ENCODE measurements at regions not wholly inside any gene's neighbourhood (a gene's known extent, or its start where the extent isn't known, plus 50 kb on each side); places are given as distances from the start of the nearest gene placed in this dataset.

- Histone ChIP-seq H3K27ac (ENCODE audit: low read depth, low read length) (no peak overlapping the region), H3K4me1 (ENCODE audit: control insufficient read depth, low read length) (no peaks in the 10 kb centered on the region), H3K36me3 (ENCODE audit: control insufficient read depth, low read length) (no peaks in the 10 kb centered on the region), H3F3A (ENCODE audit: control insufficient read depth, insufficient read depth) (no peaks in the 10 kb centered on the region), H3K27me3 (ENCODE audit: control insufficient read depth, low read length) (no peaks in the 10 kb centered on the region), H3K79me2 (ENCODE audit: control insufficient read depth, low read length) (no peaks in the 10 kb centered on the region), H4K20me1 (ENCODE audit: control insufficient read depth, insufficient read depth, low read depth, low read length) (no peaks in the 10 kb centered on the region), H3K4me2 (ENCODE audit: low read length) (no peak overlapping the region), H3K9me2 (replicated peaks; ENCODE audit: control insufficient read depth, low read length) (no peaks in the 10 kb centered on the region), H3K9me3 (ENCODE audit: control insufficient read depth, insufficient read depth, low read length) (no peaks in the 10 kb centered on the region), H3K4me3 (ENCODE audit: low read length) (no peak overlapping the region)
- TF ChIP-seq CTCF (IDR thresholded peaks at IDR 0.05; ENCODE audit: low read depth, low read length, poor library complexity, severe bottlenecking) (no peak), EZH2phosphoT487 (IDR thresholded peaks at IDR 0.05; ENCODE audit: borderline replicate concordance, low read length) (no peak)
Observed at GRCh38 chr5:13003457-13003856, 941.0 kb downstream of the DNAH5 start.

- no peak overlapping the region for H3K4me2 ChIP-seq (ENCODE audit: low read length)
- H3K4me1 ChIP-seq (ENCODE audit: control insufficient read depth, low read length) = no peaks in the 10 kb centered on the region
- no peaks in the 10 kb centered on the region for H4K20me1 ChIP-seq (ENCODE audit: control insufficient read depth, insufficient read depth, low read depth, low read length)
- no peak overlapping the region for H3K27ac ChIP-seq (ENCODE audit: low read depth, low read length)
- no peaks in the 10 kb centered on the region for H3F3A ChIP-seq (ENCODE audit: control insufficient read depth, insufficient read depth)
- H3K27me3 ChIP-seq (ENCODE audit: control insufficient read depth, low read length) = no peaks in the 10 kb centered on the region
- H3K79me2 ChIP-seq (ENCODE audit: control insufficient read depth, low read length) = no peaks in the 10 kb centered on the region
- no peaks in the 10 kb centered on the region; the same call in 1 of the 2 replicates for H3K9me2 ChIP-seq (replicated peaks; ENCODE audit: control insufficient read depth, low read length)
- no peaks in the 10 kb centered on the region for H3K9me3 ChIP-seq (ENCODE audit: control insufficient read depth, insufficient read depth, low read length)
- no peaks in the 10 kb centered on the region for H3K36me3 ChIP-seq (ENCODE audit: control insufficient read depth, low read length)
- no peak for TF ChIP-seq EZH2phosphoT487 (IDR thresholded peaks at IDR 0.05; ENCODE audit: borderline replicate concordance, low read length)
- no peak overlapping the region for H3K4me3 ChIP-seq (ENCODE audit: low read length)
Observed at GRCh38 chr5:12999667-13000066, 944.8 kb downstream of the DNAH5 start.

- Histone ChIP-seq H3K4me1 (ENCODE audit: control insufficient read depth, low read length) (no peaks in the 10 kb centered on the region), H3K27me3 (ENCODE audit: control insufficient read depth, low read length) (no peaks in the 10 kb centered on the region), H4K20me1 (ENCODE audit: control insufficient read depth, insufficient read depth, low read depth, low read length) (no peaks in the 10 kb centered on the region), H3K27ac (ENCODE audit: low read depth, low read length) (no peak overlapping the region), H3K4me3 (ENCODE audit: low read length) (no peak overlapping the region), H3K79me2 (ENCODE audit: control insufficient read depth, low read length) (no peaks in the 10 kb centered on the region), H3K9me3 (ENCODE audit: control insufficient read depth, insufficient read depth, low read length) (no peaks in the 10 kb centered on the region), H3K4me2 (ENCODE audit: low read length) (no peak overlapping the region), H3F3A (ENCODE audit: control insufficient read depth, insufficient read depth) (no peaks in the 10 kb centered on the region), H3K9me2 (replicated peaks; ENCODE audit: control insufficient read depth, low read length) (no peaks in the 10 kb centered on the region), H3K36me3 (ENCODE audit: control insufficient read depth, low read length) (no peaks in the 10 kb centered on the region)
- no peak for TF ChIP-seq CTCF (IDR thresholded peaks at IDR 0.05; ENCODE audit: low read depth, low read length, poor library complexity, severe bottlenecking)
- TF ChIP-seq EZH2phosphoT487 (IDR thresholded peaks at IDR 0.05; ENCODE audit: borderline replicate concordance, low read length) = no peak
Observed at GRCh38 chr5:12985142-12985541, 959.3 kb downstream of the DNAH5 start.

GRCh38 chr5:12974856-12975255, 969.6 kb downstream of the DNAH5 start:
- Histone ChIP-seq H3K4me3 (ENCODE audit: low read length) (no peak overlapping the region), H3K36me3 (ENCODE audit: control insufficient read depth, low read length) (no peaks in the 10 kb centered on the region), H3K4me1 (ENCODE audit: control insufficient read depth, low read length) (no peaks in the 10 kb centered on the region), H3F3A (ENCODE audit: control insufficient read depth, insufficient read depth) (no peaks in the 10 kb centered on the region), H3K79me2 (ENCODE audit: control insufficient read depth, low read length) (no peaks in the 10 kb centered on the region), H3K27me3 (ENCODE audit: control insufficient read depth, low read length) (no peaks in the 10 kb centered on the region), H4K20me1 (ENCODE audit: control insufficient read depth, insufficient read depth, low read depth, low read length) (no peaks in the 10 kb centered on the region), H3K9me3 (ENCODE audit: control insufficient read depth, insufficient read depth, low read length) (no peaks in the 10 kb centered on the region), H3K9me2 (replicated peaks; ENCODE audit: control insufficient read depth, low read length) (0 out of 2 replicates have a peak, but pooled peaks cover 2% of the 10 kb centered on the region), H3K27ac (ENCODE audit: low read depth, low read length) (no peak overlapping the region), H3K4me2 (ENCODE audit: low read length) (no peak overlapping the region)
- no peak for TF ChIP-seq CTCF (IDR thresholded peaks at IDR 0.05; ENCODE audit: low read depth, low read length, poor library complexity, severe bottlenecking)
- no peak for TF ChIP-seq EZH2phosphoT487 (IDR thresholded peaks at IDR 0.05; ENCODE audit: borderline replicate concordance, low read length)

All from DOHH2 (cell line).